SK-N-SH treated with all-trans-retinoic acid at 6 μM for 48 hours (cell line): ENCODE measurements at regions not wholly inside any gene's neighbourhood (a gene's known extent, or its start where the extent isn't known, plus 50 kb on each side); places are given as distances from the start of the nearest gene placed in this dataset.

ENCODE experiments used
- GLIS3 ChIP-seq: fragments of 250-450 bp; sonication (Bioruptor Pico); IDR thresholded peaks from 2 replicates; pipeline ENCODE4 v1.5.0; 2020; ENCODE audit warnings: mild to moderate bottlenecking, moderate library complexity
- ISL1 ChIP-seq: fragments of 250-450 bp; sonication (Bioruptor Pico); IDR thresholded peaks from 2 replicates; pipeline ENCODE4 v2.1.2; 2022; ENCODE audit warnings: mild to moderate bottlenecking, moderate library complexity
- OSR1 ChIP-seq: fragments of 250-450 bp; sonication (Bioruptor Pico); IDR thresholded peaks from 2 replicates; pipeline ENCODE4 v1.8.0; 2022; ENCODE audit warnings: moderate library complexity, mild to moderate bottlenecking, inconsistent platforms
- TF ChIP-seq, protein P1 (sequence below): fragments of 250-450 bp; sonication (Bioruptor Pico); IDR thresholded peaks from 2 replicates; pipeline ENCODE4 v1.8.0; 2021; ENCODE audit warnings: low read depth, mild to moderate bottlenecking, moderate library complexity, borderline replicate concordance
- TF ChIP-seq, protein P2 (sequence below): fragments of 250-450 bp; sonication (Bioruptor Pico); IDR thresholded peaks from 2 replicates; pipeline ENCODE4 v1.5.1; 2021; ENCODE audit warnings: mild to moderate bottlenecking, moderate library complexity

- TF ChIP-seq, protein P1, sequence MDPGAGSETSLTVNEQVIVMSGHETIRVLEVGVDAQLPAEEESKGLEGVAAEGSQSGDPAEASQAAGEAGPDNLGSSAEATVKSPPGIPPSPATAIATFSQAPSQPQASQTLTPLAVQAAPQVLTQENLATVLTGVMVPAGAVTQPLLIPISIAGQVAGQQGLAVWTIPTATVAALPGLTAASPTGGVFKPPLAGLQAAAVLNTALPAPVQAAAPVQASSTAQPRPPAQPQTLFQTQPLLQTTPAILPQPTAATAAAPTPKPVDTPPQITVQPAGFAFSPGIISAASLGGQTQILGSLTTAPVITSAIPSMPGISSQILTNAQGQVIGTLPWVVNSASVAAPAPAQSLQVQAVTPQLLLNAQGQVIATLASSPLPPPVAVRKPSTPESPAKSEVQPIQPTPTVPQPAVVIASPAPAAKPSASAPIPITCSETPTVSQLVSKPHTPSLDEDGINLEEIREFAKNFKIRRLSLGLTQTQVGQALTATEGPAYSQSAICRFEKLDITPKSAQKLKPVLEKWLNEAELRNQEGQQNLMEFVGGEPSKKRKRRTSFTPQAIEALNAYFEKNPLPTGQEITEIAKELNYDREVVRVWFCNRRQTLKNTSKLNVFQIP (CRISPR knock-in tag), result no peak
- TF ChIP-seq GLIS3 (CRISPR knock-in tag) (no peak), OSR1 (CRISPR knock-in tag) (no peak), ISL1 (CRISPR knock-in tag) (no peak)
- TF ChIP-seq, protein P2, sequence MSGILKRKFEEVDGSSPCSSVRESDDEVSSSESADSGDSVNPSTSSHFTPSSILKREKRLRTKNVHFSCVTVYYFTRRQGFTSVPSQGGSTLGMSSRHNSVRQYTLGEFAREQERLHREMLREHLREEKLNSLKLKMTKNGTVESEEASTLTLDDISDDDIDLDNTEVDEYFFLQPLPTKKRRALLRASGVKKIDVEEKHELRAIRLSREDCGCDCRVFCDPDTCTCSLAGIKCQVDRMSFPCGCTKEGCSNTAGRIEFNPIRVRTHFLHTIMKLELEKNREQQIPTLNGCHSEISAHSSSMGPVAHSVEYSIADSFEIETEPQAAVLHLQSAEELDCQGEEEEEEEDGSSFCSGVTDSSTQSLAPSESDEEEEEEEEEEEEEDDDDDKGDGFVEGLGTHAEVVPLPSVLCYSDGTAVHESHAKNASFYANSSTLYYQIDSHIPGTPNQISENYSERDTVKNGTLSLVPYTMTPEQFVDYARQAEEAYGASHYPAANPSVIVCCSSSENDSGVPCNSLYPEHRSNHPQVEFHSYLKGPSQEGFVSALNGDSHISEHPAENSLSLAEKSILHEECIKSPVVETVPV (CRISPR knock-in tag), result no peak
These were observed 172.0 kb upstream of the LRIG1 start for GRCh38 chr3:66672830-66673229.
